ENCODE measurements at regions not wholly inside any gene's neighbourhood (a gene's known extent, or its start where the extent isn't known, plus 50 kb on each side); places are given as distances from the start of the nearest gene placed in this dataset.

DNA sequence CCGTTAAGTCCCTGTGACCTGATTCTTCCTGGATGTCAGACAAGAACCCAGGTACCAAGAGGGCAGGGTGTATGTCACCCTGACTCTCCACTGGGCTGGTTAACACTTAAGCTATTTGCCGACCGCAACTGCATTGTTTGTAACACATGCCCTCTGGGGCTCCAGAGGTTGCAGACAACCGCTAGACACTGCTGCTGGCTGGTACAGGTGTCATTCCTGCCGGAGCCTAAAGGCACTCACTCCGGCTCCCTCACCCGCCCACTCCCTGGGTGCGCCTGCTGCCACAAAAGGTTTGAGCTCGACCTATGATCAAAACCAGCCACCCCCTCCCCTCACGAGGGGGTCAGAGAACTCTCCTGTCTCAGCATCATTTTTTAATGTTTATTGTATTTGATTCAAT lies 208.2 kb downstream of the FAT4 start:
- TF ChIP-seq, protein P1, sequence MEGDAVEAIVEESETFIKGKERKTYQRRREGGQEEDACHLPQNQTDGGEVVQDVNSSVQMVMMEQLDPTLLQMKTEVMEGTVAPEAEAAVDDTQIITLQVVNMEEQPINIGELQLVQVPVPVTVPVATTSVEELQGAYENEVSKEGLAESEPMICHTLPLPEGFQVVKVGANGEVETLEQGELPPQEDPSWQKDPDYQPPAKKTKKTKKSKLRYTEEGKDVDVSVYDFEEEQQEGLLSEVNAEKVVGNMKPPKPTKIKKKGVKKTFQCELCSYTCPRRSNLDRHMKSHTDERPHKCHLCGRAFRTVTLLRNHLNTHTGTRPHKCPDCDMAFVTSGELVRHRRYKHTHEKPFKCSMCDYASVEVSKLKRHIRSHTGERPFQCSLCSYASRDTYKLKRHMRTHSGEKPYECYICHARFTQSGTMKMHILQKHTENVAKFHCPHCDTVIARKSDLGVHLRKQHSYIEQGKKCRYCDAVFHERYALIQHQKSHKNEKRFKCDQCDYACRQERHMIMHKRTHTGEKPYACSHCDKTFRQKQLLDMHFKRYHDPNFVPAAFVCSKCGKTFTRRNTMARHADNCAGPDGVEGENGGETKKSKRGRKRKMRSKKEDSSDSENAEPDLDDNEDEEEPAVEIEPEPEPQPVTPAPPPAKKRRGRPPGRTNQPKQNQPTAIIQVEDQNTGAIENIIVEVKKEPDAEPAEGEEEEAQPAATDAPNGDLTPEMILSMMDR (IDR thresholded peaks at IDR 0.05; ENCODE audit: insufficient read depth, low read length), result no peak
- TF ChIP-seq POLR2AphosphoS5 (IDR thresholded peaks at IDR 0.05; ENCODE audit: low read depth) (no peak), REST (IDR thresholded peaks at IDR 0.05; ENCODE audit: insufficient replicate concordance, low read depth) (no peak), GABPA (IDR thresholded peaks at IDR 0.05; ENCODE audit: low read depth) (no peak)

Measured in HL-60 (cell line).